CD1c-positive myeloid dendritic cell (primary cell): ENCODE measurements at regions not wholly inside any gene's neighbourhood (a gene's known extent, or its start where the extent isn't known, plus 50 kb on each side); places are given as distances from the start of the nearest gene placed in this dataset.
"Not testable (repeated sequence)": the region's sequence is repeated elsewhere in the genome, so short reads cannot be mapped to it uniquely, and the experiment has no call there.

ENCODE experiments used
- DNase-seq: peaks from one replicate; pipeline ENCODE4 v3.0.0-alpha.2; 2016; ENCODE audit errors: extremely low spot score

GRCh38 chr14:98909251-98909944, 362.6 kb downstream of the BCL11B start:
- no peak for DNase-seq

GRCh38 chr14:98910061-98910460, 361.9 kb downstream of the BCL11B start:
- no peak for DNase-seq

- no peak for DNase-seq
Measured at GRCh38 chr14:98912655-98913054, 359.3 kb downstream of the BCL11B start.

GRCh38 chr14:98913967-98914650, 357.9 kb downstream of the BCL11B start:
- no peak for DNase-seq

- no peak for DNase-seq
Measured at GRCh38 chr14:98914942-98915341, 357.1 kb downstream of the BCL11B start.

GRCh38 chr14:98915625-98916024, 356.4 kb downstream of the BCL11B start:
- no peak for DNase-seq

GRCh38 chr14:98916036-98916435, 356.0 kb downstream of the BCL11B start:
- DNase-seq: no peak

GRCh38 chr14:98916476-98916875, 355.5 kb downstream of the BCL11B start:
- DNase-seq: no peak

- DNase-seq: no peak
Measured at GRCh38 chr14:98919434-98919833, 352.6 kb downstream of the BCL11B start.

- DNase-seq: not testable (repeated sequence)
Measured at GRCh38 chr14:98921306-98921705, 350.7 kb downstream of the BCL11B start.

GRCh38 chr14:98923596-98923995, 348.4 kb downstream of the BCL11B start:
- DNase-seq: no peak

GRCh38 chr14:98924046-98924445, 348.0 kb downstream of the BCL11B start:
- no peak for DNase-seq

- no peak for DNase-seq
Measured at GRCh38 chr14:98925354-98926040, 346.5 kb downstream of the BCL11B start.

- no peak for DNase-seq
Measured at GRCh38 chr14:98926146-98926545, 345.9 kb downstream of the BCL11B start.

GRCh38 chr14:98926801-98927200, 345.2 kb downstream of the BCL11B start:
- no peak for DNase-seq

- DNase-seq: no peak
Measured at GRCh38 chr14:98927986-98928385, 344.0 kb downstream of the BCL11B start.

- no peak for DNase-seq
Measured at GRCh38 chr14:98928418-98928817, 343.6 kb downstream of the BCL11B start.

GRCh38 chr14:98931126-98931525, 340.9 kb downstream of the BCL11B start:
- DNase-seq: no peak

GRCh38 chr14:98931911-98932310, 340.1 kb downstream of the BCL11B start:
- DNase-seq: peak; percentile 18

GRCh38 chr14:98932431-98933325, 339.3 kb downstream of the BCL11B start:
- DNase-seq: no peak

- not testable (repeated sequence) for DNase-seq
Measured at GRCh38 chr14:98934569-98934968, 337.4 kb downstream of the BCL11B start.

GRCh38 chr14:98935921-98936320, 336.1 kb downstream of the BCL11B start:
- no peak for DNase-seq
